ENCODE measurements at regions not wholly inside any gene's neighbourhood (a gene's known extent, or its start where the extent isn't known, plus 50 kb on each side); places are given as distances from the start of the nearest gene placed in this dataset.

DNA sequence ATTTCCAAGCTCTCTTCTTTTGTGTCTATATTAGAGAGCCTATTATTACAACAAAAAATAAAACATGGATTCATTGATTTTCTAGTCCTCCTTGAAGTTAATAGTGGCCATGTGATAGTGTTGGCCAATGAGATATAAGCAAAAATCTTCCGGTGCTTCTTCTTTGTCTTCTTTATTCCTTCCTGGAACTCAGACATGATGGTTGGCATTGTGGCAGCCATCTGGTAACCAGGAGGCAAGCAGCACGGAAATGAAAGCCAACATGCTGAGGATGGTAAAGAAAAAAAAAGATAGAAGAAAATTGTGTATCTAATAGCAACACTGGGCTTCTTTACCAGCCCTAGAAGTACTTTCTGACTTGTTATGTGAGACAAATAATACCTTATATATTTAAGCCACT, 50.8 kb upstream of the SEL1L start:
- TF ChIP-seq, protein P1, sequence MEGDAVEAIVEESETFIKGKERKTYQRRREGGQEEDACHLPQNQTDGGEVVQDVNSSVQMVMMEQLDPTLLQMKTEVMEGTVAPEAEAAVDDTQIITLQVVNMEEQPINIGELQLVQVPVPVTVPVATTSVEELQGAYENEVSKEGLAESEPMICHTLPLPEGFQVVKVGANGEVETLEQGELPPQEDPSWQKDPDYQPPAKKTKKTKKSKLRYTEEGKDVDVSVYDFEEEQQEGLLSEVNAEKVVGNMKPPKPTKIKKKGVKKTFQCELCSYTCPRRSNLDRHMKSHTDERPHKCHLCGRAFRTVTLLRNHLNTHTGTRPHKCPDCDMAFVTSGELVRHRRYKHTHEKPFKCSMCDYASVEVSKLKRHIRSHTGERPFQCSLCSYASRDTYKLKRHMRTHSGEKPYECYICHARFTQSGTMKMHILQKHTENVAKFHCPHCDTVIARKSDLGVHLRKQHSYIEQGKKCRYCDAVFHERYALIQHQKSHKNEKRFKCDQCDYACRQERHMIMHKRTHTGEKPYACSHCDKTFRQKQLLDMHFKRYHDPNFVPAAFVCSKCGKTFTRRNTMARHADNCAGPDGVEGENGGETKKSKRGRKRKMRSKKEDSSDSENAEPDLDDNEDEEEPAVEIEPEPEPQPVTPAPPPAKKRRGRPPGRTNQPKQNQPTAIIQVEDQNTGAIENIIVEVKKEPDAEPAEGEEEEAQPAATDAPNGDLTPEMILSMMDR (IDR thresholded peaks at IDR 0.05; ENCODE audit: low read depth, low read length): no peak
- TF ChIP-seq POLR2A (IDR thresholded peaks at IDR 0.05; ENCODE audit: extremely low read depth, insufficient read length) (no peak), MYC (IDR thresholded peaks at IDR 0.05; ENCODE audit: low read depth, low read length) (no peak)
- TF ChIP-seq, protein P2, sequence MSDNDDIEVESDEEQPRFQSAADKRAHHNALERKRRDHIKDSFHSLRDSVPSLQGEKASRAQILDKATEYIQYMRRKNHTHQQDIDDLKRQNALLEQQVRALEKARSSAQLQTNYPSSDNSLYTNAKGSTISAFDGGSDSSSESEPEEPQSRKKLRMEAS (IDR thresholded peaks at IDR 0.05; ENCODE audit: low read depth, low read length): no peak

All from NB4 (cell line).